ENCODE measurements at regions not wholly inside any gene's neighbourhood (a gene's known extent, or its start where the extent isn't known, plus 50 kb on each side); places are given as distances from the start of the nearest gene placed in this dataset.

DNA sequence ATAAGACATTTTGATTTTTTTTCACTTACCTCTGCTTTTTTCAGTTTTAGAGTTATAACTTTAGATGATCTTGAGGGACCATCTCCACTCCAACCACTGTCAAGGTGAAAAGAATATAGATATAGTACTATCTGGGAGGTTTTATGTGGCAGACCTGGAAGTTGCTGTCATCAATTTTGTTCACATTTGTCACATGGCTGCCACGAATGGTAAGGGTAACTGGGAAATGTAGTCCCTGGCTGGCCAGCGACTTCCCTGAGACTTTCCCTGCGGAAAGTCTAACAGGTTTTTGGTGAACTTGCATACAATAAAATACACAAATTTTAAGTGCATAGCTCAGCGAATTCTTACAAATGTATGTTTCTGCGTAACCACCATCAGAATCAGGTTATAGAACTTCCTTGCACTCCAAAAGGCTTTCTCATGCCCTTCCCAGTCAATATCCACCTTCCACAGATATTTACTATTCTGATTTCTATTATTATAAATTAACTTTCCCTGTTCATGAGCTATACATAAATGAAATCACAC lies 121.5 kb downstream of the MAT2B start:
- H4K20me1 ChIP-seq (ENCODE audit: insufficient read depth): no peaks in the 10 kb centered on the region
- H3K4me2 ChIP-seq (ENCODE audit: low read length): no peak overlapping the region
- no peak overlapping the region for H2AFZ ChIP-seq (ENCODE audit: low read depth, low read length)
- no peaks in the 10 kb centered on the region for H3K9me2 ChIP-seq (ENCODE audit: insufficient read depth, low read length)
- H3F3A ChIP-seq (ENCODE audit: insufficient read depth, low read length, poor library complexity, severe bottlenecking): peaks cover 12% of the 10 kb centered on the region
- H3K27ac ChIP-seq (ENCODE audit: low read length): no peak overlapping the region
- H3K4me3 ChIP-seq (ENCODE audit: low read length): no peak overlapping the region
- no peak overlapping the region for H3K9ac ChIP-seq (ENCODE audit: low read length)
- H3K9me3 ChIP-seq (ENCODE audit: low read length): no peaks in the 10 kb centered on the region
- TF ChIP-seq MXI1 (conservative IDR thresholded peaks at IDR 0.05; ENCODE audit: poor library complexity, severe bottlenecking) (no peak), RAD21 (conservative IDR thresholded peaks at IDR 0.05) (no peak), POLR2AphosphoS5 (IDR thresholded peaks at IDR 0.05) (no peak), TAF1 (IDR thresholded peaks at IDR 0.05; ENCODE audit: low read depth) (no peak)
- TF ChIP-seq, protein P1, sequence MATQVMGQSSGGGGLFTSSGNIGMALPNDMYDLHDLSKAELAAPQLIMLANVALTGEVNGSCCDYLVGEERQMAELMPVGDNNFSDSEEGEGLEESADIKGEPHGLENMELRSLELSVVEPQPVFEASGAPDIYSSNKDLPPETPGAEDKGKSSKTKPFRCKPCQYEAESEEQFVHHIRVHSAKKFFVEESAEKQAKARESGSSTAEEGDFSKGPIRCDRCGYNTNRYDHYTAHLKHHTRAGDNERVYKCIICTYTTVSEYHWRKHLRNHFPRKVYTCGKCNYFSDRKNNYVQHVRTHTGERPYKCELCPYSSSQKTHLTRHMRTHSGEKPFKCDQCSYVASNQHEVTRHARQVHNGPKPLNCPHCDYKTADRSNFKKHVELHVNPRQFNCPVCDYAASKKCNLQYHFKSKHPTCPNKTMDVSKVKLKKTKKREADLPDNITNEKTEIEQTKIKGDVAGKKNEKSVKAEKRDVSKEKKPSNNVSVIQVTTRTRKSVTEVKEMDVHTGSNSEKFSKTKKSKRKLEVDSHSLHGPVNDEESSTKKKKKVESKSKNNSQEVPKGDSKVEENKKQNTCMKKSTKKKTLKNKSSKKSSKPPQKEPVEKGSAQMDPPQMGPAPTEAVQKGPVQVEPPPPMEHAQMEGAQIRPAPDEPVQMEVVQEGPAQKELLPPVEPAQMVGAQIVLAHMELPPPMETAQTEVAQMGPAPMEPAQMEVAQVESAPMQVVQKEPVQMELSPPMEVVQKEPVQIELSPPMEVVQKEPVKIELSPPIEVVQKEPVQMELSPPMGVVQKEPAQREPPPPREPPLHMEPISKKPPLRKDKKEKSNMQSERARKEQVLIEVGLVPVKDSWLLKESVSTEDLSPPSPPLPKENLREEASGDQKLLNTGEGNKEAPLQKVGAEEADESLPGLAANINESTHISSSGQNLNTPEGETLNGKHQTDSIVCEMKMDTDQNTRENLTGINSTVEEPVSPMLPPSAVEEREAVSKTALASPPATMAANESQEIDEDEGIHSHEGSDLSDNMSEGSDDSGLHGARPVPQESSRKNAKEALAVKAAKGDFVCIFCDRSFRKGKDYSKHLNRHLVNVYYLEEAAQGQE (IDR thresholded peaks at IDR 0.05; ENCODE audit: borderline replicate concordance): no peak
- TF ChIP-seq, protein P2, sequence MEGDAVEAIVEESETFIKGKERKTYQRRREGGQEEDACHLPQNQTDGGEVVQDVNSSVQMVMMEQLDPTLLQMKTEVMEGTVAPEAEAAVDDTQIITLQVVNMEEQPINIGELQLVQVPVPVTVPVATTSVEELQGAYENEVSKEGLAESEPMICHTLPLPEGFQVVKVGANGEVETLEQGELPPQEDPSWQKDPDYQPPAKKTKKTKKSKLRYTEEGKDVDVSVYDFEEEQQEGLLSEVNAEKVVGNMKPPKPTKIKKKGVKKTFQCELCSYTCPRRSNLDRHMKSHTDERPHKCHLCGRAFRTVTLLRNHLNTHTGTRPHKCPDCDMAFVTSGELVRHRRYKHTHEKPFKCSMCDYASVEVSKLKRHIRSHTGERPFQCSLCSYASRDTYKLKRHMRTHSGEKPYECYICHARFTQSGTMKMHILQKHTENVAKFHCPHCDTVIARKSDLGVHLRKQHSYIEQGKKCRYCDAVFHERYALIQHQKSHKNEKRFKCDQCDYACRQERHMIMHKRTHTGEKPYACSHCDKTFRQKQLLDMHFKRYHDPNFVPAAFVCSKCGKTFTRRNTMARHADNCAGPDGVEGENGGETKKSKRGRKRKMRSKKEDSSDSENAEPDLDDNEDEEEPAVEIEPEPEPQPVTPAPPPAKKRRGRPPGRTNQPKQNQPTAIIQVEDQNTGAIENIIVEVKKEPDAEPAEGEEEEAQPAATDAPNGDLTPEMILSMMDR (IDR thresholded peaks at IDR 0.05; ENCODE audit: poor library complexity, severe bottlenecking): no peak
- H3K36me3 ChIP-seq (ENCODE audit: insufficient read depth, low read length): no peaks in the 10 kb centered on the region
- no peaks in the 10 kb centered on the region for H3K79me2 ChIP-seq (replicated peaks; ENCODE audit: insufficient read depth, low read length)
- no peaks in the 10 kb centered on the region for H3K27me3 ChIP-seq (ENCODE audit: insufficient read depth, low read depth, low read length)

DNA sequence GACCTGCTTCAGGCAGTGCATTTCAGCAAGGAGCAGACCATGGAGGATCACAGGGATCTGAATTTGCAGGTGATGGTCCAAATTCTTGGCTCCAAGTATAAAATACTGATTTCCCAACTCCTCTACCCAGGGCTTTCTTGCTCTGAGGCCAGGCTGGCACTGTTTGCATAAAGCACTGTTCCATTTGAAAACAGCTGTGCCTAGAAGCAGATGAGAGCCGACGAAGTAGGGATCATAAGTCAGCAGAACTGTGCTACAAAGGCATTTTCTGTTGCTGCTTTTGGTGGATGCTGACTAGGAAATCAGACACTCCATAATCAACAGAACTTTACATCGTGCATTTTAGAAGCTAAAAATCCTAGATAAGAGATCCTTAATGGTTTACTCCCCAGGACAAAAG lies 126.4 kb downstream of the MAT2B start:
- Histone ChIP-seq H3K36me3 (ENCODE audit: insufficient read depth, low read length) (no peaks in the 10 kb centered on the region), H3K27ac (ENCODE audit: low read length) (no peak overlapping the region), H3K79me2 (replicated peaks; ENCODE audit: insufficient read depth, low read length) (no peaks in the 10 kb centered on the region), H3K27me3 (ENCODE audit: insufficient read depth, low read depth, low read length) (no peaks in the 10 kb centered on the region), H3K4me3 (ENCODE audit: low read length) (no peak overlapping the region), H3F3A (ENCODE audit: insufficient read depth, low read length, poor library complexity, severe bottlenecking) (no peaks in the 10 kb centered on the region), H3K9me3 (ENCODE audit: low read length) (no peaks in the 10 kb centered on the region), H3K9ac (ENCODE audit: low read length) (no peak overlapping the region), H4K20me1 (ENCODE audit: insufficient read depth) (no peaks in the 10 kb centered on the region), H2AFZ (ENCODE audit: low read depth, low read length) (no peak overlapping the region), H3K4me2 (ENCODE audit: low read length) (no peak overlapping the region), H3K9me2 (ENCODE audit: insufficient read depth, low read length) (no peaks in the 10 kb centered on the region)
- TF ChIP-seq SMC3 (conservative IDR thresholded peaks at IDR 0.05; ENCODE audit: poor library complexity) (no peak), MXI1 (conservative IDR thresholded peaks at IDR 0.05; ENCODE audit: poor library complexity, severe bottlenecking) (no peak), TAF1 (IDR thresholded peaks at IDR 0.05; ENCODE audit: low read depth) (no peak), POLR2AphosphoS5 (IDR thresholded peaks at IDR 0.05) (no peak), RAD21 (conservative IDR thresholded peaks at IDR 0.05) (no peak)
- TF ChIP-seq, protein P1 (IDR thresholded peaks at IDR 0.05; ENCODE audit: borderline replicate concordance): no peak
